ACC112 (cell line): ENCODE measurements at regions not wholly inside any gene's neighbourhood (a gene's known extent, or its start where the extent isn't known, plus 50 kb on each side); places are given as distances from the start of the nearest gene placed in this dataset.

Experiments
- H2AFZ ChIP-seq: fragments of 200-600 bp; sonication (generic); one replicate; pipeline ENCODE4 v1.6.0; 2017; ENCODE audit warnings: antibody characterized with exemption, low read length; ENCODE audit not compliant: unreplicated experiment
- H3K27ac ChIP-seq: fragments of 200-600 bp; sonication (generic); 2 replicates; pipeline ENCODE4 v1.5.1; 2014; ENCODE audit warnings: low read depth, mild to moderate bottlenecking, antibody characterized with exemption, low read length, moderate library complexity
- H3K27me3 ChIP-seq: fragments of 200-600 bp; sonication (generic); 2 replicates; pipeline ENCODE4 v1.6.1; 2014; ENCODE audit warnings: mild to moderate bottlenecking, antibody characterized with exemption, low read length, moderate library complexity, mixed read lengths; ENCODE audit not compliant: insufficient read depth
- H3K36me3 ChIP-seq: fragments of 200-600 bp; sonication (generic); 2 replicates; pipeline ENCODE4 v1.6.1; 2016; ENCODE audit warnings: mild to moderate bottlenecking, antibody characterized with exemption, low read length, moderate library complexity, mixed read lengths; ENCODE audit not compliant: insufficient read depth
- H3K4me1 ChIP-seq: fragments of 200-600 bp; sonication (generic); one replicate; pipeline ENCODE4 v1.6.1; 2016; ENCODE audit warnings: low read length, mixed read lengths; ENCODE audit not compliant: insufficient read depth, unreplicated experiment, control insufficient read depth
- H3K4me3 ChIP-seq: fragments of 200-600 bp; sonication (generic); 2 replicates; pipeline ENCODE4 v1.5.1; 2014; ENCODE audit warnings: mild to moderate bottlenecking, low read depth, low read length
- H3K79me2 ChIP-seq: fragments of 200-600 bp; sonication (generic); one replicate; pipeline ENCODE4 v1.6.0; 2016; ENCODE audit warnings: low read length; ENCODE audit not compliant: control insufficient read depth, unreplicated experiment, insufficient read depth

DNA sequence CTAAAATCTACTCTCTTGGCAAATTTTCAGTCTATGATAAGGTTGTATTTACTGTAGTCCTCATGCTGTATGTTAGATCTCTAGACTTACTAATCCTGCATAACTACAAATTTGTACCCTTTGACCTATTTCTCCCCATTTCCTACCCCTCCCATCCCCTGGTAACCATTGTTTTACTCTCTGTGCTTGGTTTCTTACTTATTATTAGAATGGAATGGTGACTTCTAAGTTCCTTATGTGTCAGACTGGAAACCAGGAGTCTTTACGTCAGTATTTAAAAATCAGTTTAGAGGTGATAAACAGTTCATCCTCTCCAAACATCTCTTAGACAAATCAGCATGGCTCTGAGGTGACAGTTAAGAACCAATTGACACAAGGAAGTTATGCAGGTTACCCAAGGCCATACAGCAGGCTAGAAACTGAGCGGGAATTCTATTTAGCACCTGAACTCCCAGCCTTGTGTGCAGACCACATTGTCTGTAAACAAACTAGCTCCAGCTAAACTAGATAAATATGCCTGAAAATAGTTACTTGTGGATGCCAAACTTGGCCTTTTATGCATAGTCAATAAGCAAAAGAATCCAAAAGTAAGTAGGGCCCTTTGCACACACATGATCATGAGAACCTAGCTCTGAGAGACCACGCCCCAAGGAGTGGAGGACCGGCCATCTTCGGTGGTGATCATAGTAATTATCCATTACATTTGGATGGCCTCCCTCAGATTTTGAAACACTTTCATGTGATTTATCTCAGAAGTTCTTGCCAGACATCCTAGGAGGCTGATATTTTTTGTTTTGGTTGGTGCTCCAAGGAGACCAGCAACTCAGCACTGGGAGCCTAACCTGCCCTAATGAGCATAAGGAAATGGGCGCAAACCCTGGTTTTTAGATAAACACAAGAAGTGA lies 72.3 kb upstream of the BOC start:
- Histone ChIP-seq H3K79me2 (no peaks in the 10 kb centered on the region), H3K4me3 (no peak overlapping the region)

DNA sequence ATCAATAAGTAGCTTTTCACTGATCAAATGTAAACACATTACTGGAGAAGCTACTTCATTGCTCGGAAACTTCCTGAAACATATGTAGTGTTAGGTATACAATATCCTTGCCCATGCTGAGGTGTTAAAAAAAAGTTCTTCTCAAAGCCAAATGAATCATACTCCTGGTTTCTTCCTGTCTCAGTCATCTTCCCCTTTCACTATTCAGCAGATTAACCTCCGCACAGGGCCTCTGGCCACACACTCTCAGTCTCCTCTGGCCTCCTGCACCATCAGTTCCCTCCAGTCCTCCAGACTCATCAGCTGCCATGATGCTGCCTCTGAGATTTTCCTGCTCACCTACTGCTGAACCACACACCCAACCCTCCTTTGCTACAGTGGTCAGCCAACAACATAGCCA lies 70.5 kb upstream of the BOC start:
- H3K79me2 ChIP-seq: no peaks in the 10 kb centered on the region
- no peaks in the 10 kb centered on the region for H3K4me1 ChIP-seq
- H3K36me3 ChIP-seq: no peaks in the 10 kb centered on the region
- H3K27ac ChIP-seq: no peak overlapping the region
- no peak overlapping the region for H2AFZ ChIP-seq
- no peak overlapping the region for H3K4me3 ChIP-seq
- peaks cover 11% of the 10 kb centered on the region; the same call in 1 of the 2 replicates for H3K27me3 ChIP-seq

More for the DNA sequence above, 72.3 kb upstream of the BOC start:
- H3K4me1 ChIP-seq: no peaks in the 10 kb centered on the region
- H3K27ac ChIP-seq: no peak overlapping the region
- H3K36me3 ChIP-seq: no peaks in the 10 kb centered on the region
- H2AFZ ChIP-seq: no peak overlapping the region
- H3K27me3 ChIP-seq: peaks cover 7% of the 10 kb centered on the region; the same call in 1 of the 2 replicates

DNA sequence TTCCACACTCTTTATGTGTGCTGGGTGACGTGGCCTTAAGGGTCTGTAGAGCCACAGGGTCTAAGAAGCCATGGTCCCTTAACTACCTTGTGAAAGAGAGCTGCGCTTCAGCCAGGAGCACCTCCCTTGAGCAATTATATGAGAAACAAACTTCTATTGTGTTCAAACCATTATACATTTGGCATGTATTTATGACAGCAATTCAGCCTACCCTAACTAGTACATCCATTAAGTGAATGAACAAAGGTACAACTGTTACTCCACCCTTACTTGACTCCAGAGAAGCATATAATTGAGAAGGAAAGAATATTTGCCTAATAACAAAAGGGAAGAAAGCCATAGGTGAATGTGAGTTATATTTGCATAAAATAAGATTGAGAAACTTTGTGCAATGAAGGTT lies 69.8 kb upstream of the BOC start:
- Histone ChIP-seq H3K27ac (no peak overlapping the region), H3K79me2 (no peaks in the 10 kb centered on the region), H3K27me3 (peaks cover 18% of the 10 kb centered on the region; the same call in 1 of the 2 replicates), H3K36me3 (no peaks in the 10 kb centered on the region), H2AFZ (no peak overlapping the region), H3K4me3 (no peak overlapping the region), H3K4me1 (no peaks in the 10 kb centered on the region)

DNA sequence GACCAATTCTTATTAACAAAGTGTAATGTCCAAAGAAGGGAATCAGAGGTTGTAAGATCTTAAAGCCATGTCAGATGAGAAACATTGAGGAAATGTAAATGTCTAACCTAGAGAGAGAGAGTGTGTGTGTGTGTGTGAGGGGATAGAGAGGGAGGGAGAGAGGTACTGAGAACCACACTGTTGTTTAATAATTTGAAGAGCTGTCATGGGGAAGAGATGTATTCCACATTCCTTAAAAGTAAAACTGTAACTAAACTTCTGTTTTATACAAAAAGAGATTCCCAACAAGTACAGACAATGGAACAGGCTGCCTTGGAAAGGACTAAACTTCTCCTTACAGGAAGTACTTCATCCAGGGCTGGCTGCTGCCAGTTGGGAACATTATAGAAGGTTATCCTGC lies 68.9 kb upstream of the BOC start:
- peaks cover 20% of the 10 kb centered on the region; the same call in 1 of the 2 replicates for H3K27me3 ChIP-seq
- H3K36me3 ChIP-seq: no peaks in the 10 kb centered on the region
- H3K27ac ChIP-seq: no peak overlapping the region
- H2AFZ ChIP-seq: no peak overlapping the region
- no peak overlapping the region for H3K4me3 ChIP-seq
- H3K4me1 ChIP-seq: no peaks in the 10 kb centered on the region
- no peaks in the 10 kb centered on the region for H3K79me2 ChIP-seq

DNA sequence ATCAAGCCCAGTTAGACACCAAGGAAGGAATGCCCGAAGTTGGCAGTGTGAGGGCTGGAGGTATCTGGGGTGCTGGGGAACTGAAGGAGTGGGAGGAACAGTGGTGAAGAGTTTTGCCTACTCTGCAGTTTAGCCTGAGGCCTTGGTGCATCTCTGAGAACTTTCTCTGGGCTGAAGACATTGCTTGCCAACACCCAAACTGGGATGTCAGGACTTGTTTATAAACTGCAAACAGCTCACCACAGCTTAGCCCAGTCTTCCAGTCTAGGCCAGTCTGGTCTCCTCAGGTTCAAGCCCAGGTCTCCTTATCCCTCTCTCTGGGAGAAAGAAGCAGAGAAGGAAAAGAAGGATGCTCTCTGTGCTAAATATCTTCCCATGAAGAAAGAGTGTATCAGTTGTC lies 68.0 kb upstream of the BOC start:
- Histone ChIP-seq H3K27ac (no peak overlapping the region), H3K4me3 (no peak overlapping the region), H3K36me3 (no peaks in the 10 kb centered on the region), H3K4me1 (no peaks in the 10 kb centered on the region), H2AFZ (no peak overlapping the region), H3K79me2 (no peaks in the 10 kb centered on the region), H3K27me3 (peaks cover 29% of the 10 kb centered on the region; the same call in 1 of the 2 replicates)

DNA sequence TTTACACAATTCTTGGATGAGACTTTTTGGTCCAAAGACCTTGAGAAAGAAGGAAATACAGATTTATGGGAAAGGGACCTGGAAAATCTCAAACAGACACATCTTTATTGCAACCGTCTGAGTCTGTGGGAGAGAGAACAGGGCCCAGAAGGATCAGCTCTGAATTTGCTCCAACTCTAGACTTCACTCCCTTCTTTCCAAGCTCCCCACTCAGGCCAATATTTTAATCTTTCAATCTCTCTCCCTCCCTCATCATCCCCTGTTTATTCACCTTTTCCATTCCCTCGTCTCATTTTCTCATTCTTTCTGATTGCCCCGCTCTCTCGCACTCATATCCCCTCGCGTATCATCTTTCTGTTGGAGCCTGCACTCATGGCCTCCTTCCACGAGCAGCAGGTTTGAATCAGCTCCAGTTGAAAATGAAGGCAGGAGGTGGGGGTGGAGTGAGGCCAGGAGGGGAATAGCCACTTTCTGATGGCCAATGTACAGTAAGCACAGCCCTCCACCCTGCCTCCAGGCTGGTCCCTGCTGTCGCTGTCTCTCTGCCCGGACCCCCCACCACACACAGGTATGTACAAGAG lies 63.6 kb upstream of the BOC start:
- Histone ChIP-seq H3K27me3 (peaks cover 30% of the 10 kb centered on the region), H3K4me3 (no peak overlapping the region), H3K79me2 (no peaks in the 10 kb centered on the region), H3K4me1 (no peaks in the 10 kb centered on the region), H3K27ac (no peak overlapping the region), H3K36me3 (no peaks in the 10 kb centered on the region), H2AFZ (no peak overlapping the region)

DNA sequence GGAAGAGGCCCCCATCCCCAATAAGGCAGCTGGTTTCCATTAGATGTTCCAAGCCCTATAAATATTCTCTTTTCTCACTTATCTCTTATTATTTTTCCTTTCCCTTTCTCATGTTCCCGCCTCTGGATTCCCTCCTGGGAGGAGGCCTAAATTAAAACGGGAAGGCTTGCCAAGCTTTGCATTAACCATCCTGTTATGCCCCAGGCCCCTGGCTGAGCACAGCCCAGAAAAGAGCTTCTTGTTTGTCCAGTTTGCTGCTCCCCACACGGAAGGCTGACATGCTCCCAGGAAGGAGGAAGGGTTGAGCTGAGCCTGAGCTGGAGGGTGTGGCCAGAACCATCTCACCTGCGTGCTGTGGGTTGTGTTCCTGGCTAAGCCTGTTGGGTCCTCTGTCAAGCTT lies 63.1 kb upstream of the BOC start:
- Histone ChIP-seq H3K4me1 (peaks cover 1% of the 10 kb centered on the region), H3K27ac (no peak overlapping the region), H3K4me3 (no peak overlapping the region), H3K79me2 (no peaks in the 10 kb centered on the region), H3K27me3 (peaks cover 30% of the 10 kb centered on the region), H3K36me3 (no peaks in the 10 kb centered on the region), H2AFZ (no peak overlapping the region)

DNA sequence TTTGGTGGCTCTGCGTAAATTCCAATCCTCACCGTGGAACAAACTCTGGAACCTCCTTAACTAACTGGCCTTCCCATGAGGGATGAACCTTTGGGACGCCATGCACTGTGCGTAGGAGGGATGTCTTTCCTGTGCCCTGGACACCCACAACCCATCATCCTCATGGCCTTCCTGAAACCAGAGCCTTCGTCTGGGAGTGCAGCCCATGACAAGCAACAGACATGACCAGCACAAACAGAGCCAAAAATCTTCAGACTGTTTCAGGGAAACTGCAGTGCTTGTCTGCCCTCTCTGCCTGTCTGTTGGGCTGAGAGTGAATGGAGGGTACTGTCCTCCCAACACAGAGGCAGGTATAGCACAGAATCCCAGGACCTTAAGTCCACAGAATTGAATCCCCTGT lies 61.1 kb upstream of the BOC start:
- H3K36me3 ChIP-seq: no peaks in the 10 kb centered on the region
- H3K27ac ChIP-seq: no peak overlapping the region
- H3K79me2 ChIP-seq: no peaks in the 10 kb centered on the region
- no peak overlapping the region for H2AFZ ChIP-seq
- H3K4me3 ChIP-seq: no peak overlapping the region
- peaks cover 4% of the 10 kb centered on the region for H3K4me1 ChIP-seq
- peaks cover 23% of the 10 kb centered on the region for H3K27me3 ChIP-seq

DNA sequence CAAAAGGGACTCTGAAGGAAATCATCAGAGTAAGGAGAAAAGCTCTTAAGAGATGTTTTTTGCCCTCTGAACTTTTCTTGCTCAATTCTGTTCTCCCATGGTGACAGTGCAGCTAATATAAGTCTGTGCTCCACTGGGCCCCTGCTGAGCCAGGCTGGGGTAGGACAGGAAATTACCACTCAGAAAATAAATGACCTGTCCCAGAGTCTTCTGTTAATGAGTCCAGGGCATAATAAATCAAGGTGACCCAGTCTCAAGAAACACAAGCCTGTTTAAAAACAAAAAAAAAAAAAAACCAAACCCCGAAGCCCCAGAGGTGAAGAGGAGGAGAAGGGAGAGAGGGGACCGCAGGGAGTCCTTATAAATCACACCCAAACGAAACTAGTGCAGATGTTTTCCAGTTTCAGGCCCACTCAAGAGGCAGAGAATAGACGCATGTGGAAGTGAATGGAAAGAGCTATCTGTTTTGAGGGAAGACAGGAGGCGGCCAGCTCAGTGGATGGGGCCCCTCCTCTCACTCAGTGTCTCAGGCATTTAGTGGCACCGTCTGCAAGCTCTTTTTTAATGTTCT lies 59.8 kb upstream of the BOC start:
- Histone ChIP-seq H2AFZ (no peak overlapping the region), H3K27ac (no peak overlapping the region)

DNA sequence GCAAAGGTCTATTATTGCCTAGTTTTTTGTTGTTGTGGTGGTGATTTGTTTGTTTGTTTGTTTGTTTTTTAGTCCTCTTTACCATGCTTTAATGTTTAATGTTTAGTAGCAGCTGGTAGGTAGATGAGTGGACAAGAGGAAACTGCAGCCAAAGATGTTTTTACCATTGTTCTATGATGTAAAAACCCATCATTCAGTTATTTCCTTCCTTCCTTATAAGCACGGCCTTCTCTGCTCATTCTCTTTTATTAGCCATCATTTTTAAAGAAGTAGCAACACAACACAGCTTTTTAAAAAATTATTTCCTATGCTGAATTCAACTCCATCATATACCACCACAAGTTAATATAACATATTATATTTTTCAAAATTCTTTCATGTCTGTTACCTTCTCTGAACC lies 58.5 kb upstream of the BOC start:
- H3K4me1 ChIP-seq: peaks cover 4% of the 10 kb centered on the region

More for the DNA sequence above, 59.8 kb upstream of the BOC start:
- Histone ChIP-seq H3K36me3 (no peaks in the 10 kb centered on the region), H3K79me2 (no peaks in the 10 kb centered on the region), H3K27me3 (peaks cover 12% of the 10 kb centered on the region), H3K4me1 (peaks cover 4% of the 10 kb centered on the region), H3K4me3 (no peak overlapping the region)

More for the DNA sequence above, 58.5 kb upstream of the BOC start:
- Histone ChIP-seq H3K36me3 (no peaks in the 10 kb centered on the region), H3K27me3 (peaks cover 6% of the 10 kb centered on the region), H2AFZ (no peak overlapping the region), H3K79me2 (no peaks in the 10 kb centered on the region), H3K4me3 (no peak overlapping the region), H3K27ac (no peak overlapping the region)
